GM12874 (cell line): ENCODE measurements at regions not wholly inside any gene's neighbourhood (a gene's known extent, or its start where the extent isn't known, plus 50 kb on each side); places are given as distances from the start of the nearest gene placed in this dataset.

Experiments
- TF ChIP-seq, protein P1 (sequence below): IDR thresholded peaks from 2 replicates; pipeline ENCODE4 v1.5.1; 2011; ENCODE audit warnings: low read depth, mild to moderate bottlenecking, control low read depth, low read length, moderate library complexity; ENCODE audit not compliant: insufficient read depth

DNA sequence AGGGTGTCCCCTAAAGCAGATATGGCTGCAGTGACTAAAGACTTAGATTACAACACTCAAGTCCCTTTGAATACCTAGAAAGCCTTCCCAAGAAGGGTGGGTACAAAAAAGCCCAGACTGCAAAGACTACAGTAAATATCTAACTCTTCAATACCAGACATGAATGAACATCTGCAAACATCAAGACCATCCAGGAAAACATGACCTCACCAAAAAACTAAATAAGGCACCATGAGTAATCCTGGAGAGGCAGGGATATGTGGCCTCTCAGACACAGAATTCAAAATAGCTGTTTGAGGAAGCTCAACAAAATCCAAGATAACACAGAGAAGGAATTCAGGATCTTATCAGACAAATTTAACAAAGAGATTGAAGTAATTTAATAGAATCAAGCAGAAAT, 138.2 kb upstream of the OTOS start:
- TF ChIP-seq, protein P1, sequence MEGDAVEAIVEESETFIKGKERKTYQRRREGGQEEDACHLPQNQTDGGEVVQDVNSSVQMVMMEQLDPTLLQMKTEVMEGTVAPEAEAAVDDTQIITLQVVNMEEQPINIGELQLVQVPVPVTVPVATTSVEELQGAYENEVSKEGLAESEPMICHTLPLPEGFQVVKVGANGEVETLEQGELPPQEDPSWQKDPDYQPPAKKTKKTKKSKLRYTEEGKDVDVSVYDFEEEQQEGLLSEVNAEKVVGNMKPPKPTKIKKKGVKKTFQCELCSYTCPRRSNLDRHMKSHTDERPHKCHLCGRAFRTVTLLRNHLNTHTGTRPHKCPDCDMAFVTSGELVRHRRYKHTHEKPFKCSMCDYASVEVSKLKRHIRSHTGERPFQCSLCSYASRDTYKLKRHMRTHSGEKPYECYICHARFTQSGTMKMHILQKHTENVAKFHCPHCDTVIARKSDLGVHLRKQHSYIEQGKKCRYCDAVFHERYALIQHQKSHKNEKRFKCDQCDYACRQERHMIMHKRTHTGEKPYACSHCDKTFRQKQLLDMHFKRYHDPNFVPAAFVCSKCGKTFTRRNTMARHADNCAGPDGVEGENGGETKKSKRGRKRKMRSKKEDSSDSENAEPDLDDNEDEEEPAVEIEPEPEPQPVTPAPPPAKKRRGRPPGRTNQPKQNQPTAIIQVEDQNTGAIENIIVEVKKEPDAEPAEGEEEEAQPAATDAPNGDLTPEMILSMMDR, result no peak

DNA sequence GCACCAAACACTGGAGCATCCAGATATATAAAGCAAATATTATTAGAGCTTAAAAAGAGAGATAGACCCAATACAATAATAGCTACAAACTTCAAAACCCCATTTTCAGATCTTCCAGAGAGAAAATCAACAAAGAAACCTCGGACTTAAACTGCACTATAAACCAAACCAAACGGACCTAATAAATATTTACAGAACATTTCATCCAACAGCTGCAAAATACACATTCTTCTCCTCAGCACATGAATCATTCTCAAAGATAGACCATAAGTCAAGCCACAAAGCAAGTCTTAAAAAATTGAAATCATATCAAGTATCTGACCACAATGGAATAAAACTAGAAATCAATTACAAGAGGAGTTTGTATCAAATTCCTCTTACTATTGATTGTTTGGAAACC, 140.2 kb upstream of the OTOS start:
- TF ChIP-seq, protein P1, result no peak

DNA sequence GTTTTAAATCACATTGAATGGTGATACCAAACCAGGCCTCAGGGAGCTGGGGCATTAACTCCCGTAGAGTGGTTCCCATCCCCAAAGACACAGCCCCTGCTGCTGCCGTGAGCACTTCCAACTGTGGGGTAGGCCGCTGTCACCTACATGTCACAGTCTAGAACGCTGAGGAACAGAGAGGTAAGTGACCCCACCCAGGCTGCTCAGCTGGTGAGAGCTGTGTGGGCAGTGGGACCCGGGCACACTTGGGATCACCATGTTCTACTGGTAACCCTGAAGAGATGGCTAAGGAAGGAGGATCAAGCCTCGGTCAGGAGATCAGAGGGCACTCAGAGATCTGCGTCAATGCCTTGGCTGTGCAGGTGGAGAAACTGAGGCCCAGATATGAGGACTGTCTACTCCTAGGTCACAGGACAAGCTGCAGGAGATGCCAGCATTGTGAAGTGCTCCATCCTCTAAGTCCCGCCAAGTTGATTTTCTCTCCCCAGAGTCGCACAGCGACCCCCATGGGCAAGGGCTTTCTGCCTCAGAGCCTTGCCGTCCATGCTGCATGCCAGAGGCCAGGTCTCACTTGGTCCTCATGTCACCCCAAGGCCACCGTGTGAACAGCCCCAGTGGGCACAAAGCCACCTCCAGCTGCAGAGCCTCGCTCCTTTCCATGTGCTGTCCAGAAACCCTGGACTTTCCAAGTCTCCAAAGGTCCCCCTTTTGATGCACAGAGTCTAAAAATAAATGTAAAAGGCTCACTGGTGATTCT, 144.2 kb upstream of the OTOS start:
- TF ChIP-seq, protein P1, result no peak

DNA sequence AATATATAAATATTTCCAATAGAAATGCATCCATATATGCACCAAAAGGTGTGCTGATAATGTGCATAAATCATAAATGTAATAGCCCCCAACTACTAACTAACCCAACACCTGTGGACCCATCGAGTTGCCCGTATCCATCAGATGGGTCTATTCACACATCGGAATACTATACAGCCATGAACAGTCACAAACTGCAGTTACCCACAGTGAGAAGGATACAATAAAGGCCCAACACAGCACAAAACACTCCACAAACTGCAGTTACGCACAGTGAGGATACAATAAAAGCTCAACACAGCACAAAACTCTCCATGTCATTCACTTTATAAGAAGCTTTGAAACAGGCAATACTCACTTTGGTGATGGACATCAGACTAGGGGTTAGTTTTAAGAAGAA, 145.3 kb upstream of the OTOS start:
- TF ChIP-seq, protein P1, result no peak

DNA sequence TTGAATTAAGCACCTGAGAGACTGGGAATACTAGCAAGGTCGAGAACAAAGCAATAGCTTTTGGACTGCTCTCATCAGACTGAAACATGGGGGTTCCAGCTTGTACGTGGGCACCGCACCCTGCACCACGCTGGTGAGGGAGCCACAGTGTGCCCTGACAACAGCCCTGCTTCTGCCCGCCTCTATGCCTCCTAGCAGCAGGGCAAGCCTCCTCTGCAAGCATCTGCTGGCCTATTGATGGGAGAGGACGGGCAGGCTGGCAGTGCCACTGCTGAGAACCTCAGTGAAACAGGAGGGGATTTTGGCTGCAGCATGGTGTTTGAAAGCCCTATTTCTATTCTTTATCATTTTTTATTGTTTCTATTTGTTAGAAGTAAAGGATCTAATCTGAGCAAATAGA, 146.1 kb upstream of the OTOS start:
- TF ChIP-seq, protein P1, result no peak

DNA sequence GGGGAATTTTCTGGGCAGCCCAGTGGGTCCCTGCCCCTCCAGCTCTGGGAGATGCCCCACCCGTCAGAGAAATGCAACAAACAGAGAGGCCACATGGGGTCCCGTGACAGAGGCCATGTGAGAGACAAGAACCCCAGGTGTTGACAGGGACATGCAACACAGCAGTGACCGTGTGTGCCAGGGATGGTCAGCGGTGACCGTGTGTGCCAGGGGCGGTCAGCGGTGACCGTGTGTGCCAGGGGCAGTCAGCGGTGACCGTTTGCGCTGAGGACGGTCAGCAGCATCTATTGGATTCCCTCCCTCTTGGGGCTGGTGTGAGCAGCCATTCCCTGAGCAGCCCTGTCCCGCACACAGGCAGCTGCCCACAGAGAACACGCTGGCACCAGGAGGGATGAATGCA, 146.6 kb upstream of the OTOS start:
- TF ChIP-seq, protein P1, result no peak

DNA sequence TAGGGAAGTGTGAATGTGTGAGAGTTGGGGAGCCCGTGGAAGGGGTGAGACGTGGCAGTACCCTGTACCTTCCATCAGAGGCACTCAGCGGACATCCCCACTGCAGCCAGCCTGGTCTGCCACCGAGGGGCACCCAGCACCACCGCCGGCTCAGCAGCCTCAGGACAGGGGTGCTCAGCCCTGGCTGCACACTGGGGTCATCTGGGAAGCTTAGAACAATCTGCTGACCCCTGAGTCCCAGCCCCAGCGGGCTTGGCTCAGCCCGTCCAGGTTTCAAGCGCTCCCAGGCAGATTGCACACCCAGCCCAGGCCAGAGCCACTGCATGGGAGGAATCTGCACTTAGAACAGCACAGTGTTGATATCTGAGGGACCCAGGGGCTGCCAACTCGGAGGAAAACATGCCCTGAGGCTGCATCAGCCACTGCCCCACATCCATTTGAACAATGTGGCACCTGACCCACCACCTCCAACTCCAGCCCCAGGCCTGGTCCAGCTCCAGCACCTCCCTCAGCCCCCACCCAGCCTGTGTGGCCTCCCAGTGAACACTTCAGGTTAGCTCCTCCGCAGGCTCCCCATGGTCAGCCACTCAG, 147.1 kb upstream of the OTOS start:
- TF ChIP-seq, protein P1, result no peak
